HG02938 (cell line): ENCODE measurements at regions not wholly inside any gene's neighbourhood (a gene's known extent, or its start where the extent isn't known, plus 50 kb on each side); places are given as distances from the start of the nearest gene placed in this dataset.

Experiments
- ATAC-seq: cut with Tn5 transposase; IDR thresholded peaks from one replicate; pipeline ENCODE4 v1.9.1; 2021; ENCODE audit warnings: mild to moderate bottlenecking, moderate library complexity; ENCODE audit not compliant: unreplicated experiment

DNA sequence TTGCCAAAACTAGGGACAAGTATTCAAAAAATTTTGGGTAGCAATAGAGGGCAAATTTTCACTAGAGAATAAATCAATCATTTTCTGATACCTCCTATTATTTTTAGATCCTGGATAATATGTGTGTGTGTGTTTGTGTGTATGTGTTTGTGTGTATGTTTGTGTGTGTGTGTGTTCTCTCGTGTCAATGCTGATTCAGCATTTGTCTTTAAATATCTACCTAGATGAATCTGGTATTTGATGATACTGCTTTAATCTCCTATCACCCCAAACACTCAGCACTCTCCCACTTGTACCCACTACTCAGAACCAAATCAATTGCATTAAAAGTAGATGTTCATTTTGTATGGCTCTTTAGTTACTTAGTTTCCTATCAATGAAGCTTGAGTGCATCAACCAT lies 101.3 kb upstream of the NPFFR2 start:
- ATAC-seq = no peak

DNA sequence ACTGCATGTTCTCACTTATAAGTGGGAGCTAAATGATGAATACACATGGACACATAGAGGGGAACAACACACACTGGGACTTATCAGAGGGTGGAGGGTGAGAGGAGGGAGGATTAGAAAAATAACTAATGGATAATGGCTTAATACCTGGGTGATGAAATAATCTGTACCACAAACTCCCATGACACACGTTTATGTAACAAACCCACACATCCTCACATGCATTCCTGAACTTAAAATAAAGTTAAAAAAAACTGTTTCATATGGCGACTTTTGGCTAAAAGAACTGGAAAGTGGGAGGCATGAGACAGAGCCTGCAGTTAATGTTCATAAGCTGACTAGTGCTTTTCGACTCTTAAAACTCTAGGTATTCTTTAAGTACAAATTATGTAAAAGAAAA lies 98.9 kb upstream of the NPFFR2 start:
- no peak for ATAC-seq

GRCh38 chr4:71938776-71939175 lies 93.0 kb upstream of the NPFFR2 start:
- no peak for ATAC-seq

GRCh38 chr4:71941001-71941400 lies 90.8 kb upstream of the NPFFR2 start:
- no peak for ATAC-seq

DNA sequence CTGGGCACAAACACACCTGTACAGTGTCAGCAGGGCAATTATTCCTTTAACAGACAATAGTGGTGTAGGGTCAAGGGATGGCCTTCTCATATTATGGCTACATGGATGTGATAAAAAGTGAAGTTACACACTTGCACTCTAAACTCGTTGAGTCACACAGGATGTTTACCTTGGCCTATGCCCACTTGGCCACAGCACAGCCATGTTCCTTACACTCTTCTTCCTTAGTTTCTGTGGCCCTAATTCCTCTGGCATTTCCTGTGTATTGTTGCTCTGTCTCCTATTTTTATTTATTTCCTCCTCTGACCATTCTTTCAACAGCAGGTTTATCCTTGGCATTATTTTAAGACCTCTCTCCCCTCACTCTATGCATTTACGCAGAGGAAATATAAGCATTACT lies 86.8 kb upstream of the NPFFR2 start:
- ATAC-seq = no peak

DNA sequence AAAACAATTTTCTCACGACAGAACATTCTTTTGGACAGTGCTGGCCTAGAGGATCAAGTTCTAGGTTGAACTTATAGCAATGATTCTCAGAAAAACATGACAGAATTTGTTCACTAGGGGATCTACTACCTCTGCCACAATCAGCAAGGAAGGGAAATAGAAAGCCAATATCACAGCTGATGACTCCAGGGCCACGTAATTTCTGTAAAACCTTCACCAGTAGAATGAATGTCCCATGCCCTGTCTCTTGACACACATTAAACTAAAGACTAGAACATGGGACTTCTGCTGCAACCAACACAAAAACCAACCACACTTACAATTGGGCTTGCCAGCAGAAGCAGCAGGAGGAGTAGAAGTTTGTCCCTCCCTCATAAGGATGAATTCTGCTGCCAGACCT lies 86.0 kb upstream of the NPFFR2 start:
- ATAC-seq = no peak

DNA sequence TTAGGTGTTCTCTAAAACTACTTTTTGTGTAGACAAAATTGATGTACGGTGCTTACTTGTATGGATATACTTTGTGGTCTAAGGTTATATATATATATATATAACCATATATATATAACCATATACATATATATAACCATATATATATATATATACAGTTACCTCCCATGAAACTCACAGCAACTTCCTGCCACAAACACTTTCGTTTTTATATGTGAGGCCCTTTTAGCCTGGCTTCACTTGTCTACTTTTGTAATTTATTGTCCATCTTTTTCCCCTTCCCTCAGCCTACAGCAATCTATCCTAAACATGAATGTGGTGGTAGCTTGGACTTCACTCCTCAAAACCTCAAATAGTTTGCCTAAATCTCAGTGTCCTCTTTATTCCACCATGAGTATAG lies 72.8 kb upstream of the NPFFR2 start:
- no peak for ATAC-seq

DNA sequence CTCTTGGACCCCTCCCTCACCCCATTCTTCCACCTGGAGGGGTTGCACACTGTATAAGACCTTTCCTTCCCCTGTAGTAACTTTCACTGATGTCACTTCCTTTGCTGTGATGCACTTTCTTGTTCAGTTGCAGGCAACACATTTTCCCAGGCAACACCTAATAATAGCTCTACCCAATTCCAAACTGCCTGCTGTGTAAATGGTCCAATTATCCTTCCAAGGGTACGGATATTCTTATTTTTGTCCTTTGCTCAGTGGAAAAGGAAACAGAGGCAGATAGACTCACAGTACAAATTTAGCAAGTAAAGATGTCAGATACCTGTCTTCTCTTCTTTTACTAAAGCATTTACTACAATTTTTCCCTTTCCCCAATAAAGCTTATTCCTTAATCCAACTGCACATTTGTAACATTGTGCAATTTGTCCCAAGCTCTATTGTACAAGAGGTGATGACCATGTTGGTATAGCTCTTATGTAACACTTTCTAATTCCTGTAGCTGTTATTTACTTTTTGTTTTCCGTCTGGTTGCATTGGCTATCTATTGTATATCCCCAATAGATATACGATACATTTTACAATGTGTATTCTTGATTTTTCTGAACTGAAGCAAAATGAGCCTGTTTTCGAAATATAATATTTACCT lies 69.1 kb upstream of the NPFFR2 start:
- no peak for ATAC-seq

DNA sequence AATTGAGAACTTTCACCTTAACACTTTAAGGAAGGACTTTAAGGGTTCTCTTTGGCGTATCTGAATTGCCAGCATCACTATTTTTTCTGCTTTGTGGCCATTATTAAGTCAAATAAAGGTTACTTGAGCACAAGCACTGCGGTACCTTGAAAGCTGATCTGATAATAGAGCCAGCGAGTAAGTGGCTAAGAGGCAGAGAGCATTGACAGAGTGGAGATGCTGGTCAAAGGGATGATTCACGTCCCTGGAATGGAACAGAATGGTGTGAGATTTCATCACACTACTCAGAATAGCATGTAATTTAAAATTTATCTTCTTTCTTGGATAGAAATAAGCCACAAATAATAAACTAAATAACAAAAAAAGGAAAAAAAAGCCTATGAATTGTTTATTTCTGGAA lies 57.1 kb upstream of the NPFFR2 start:
- no peak for ATAC-seq

GRCh38 chr4:71976523-71976922 lies 55.3 kb upstream of the NPFFR2 start:
- ATAC-seq = no peak

GRCh38 chr4:71978210-71978835 lies 53.5 kb upstream of the NPFFR2 start:
- ATAC-seq = no peak

DNA sequence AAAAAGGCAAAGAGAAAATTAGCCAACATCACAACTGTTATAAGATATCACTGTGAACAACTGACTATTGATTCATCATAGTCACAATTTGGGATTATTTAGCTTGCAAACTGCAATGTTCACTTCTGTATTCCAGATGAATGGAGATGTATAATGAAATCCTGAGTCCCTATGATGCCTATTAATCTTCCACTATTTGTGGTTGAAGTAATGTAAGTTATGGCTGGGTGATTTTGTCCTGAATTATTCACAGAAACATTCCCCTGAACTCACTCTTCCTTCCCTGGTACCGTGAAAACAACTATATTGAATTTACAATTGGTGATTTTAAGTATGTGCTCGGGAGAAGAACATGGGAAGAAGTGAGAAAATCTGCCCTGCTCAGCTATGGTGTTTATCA lies 50.8 kb upstream of the NPFFR2 start:
- ATAC-seq = no peak
